ENCODE measurements at regions not wholly inside any gene's neighbourhood (a gene's known extent, or its start where the extent isn't known, plus 50 kb on each side); places are given as distances from the start of the nearest gene placed in this dataset.
A peak's percentile ranks its signal among the peaks of the same experiment; 100 is the strongest.
"Not testable (repeated sequence)": the region's sequence is repeated elsewhere in the genome, so short reads cannot be mapped to it uniquely, and the experiment has no call there.

- no peaks in the 10 kb centered on the region for H3K36me3 Mint-ChIP-seq
- H3K4me1 ChIP-seq (ENCODE audit: control insufficient read depth, insufficient read depth, low read length, poor library complexity, severe bottlenecking), result no peaks in the 10 kb centered on the region
- no peaks in the 10 kb centered on the region for H3K27me3 Mint-ChIP-seq
- H3K27ac ChIP-seq (ENCODE audit: insufficient read depth, low read length, poor library complexity, severe bottlenecking), result no peak overlapping the region
- H3K4me3 Mint-ChIP-seq, result peak overlapping the region in 1 of 4 donors; percentile 21
- peaks cover 0 to 8% (median 3%) of the 10 kb centered on the region in 7 donors for H3K9me3 Mint-ChIP-seq
- H3K36me3 ChIP-seq (ENCODE audit: control insufficient read depth, insufficient read depth, low read length), result no peaks in the 10 kb centered on the region
- no peak for ATAC-seq (ENCODE audit: low read depth in 2 of 2)
- peaks cover 0 to 3% of the 10 kb centered on the region in 2 experiments for H3K9me3 ChIP-seq (ENCODE audit: control insufficient read depth in 2 of 2, low read length in 2 of 2)
- peak in 1 of 3 donors; percentile 56 for DNase-seq
- H3K27me3 ChIP-seq (ENCODE audit: control insufficient read depth, insufficient read depth, low read length), result no peaks in the 10 kb centered on the region
- no peak overlapping the region for H3K4me3 ChIP-seq (ENCODE audit: low read depth, low read length)
- H3K4me1 Mint-ChIP-seq, result peaks cover 0 to 18% (median 8%) of the 10 kb centered on the region in 4 donors
- H3K27ac Mint-ChIP-seq, result peak overlapping the region in 2 of 3 donors; percentile 47 to 53
These were observed 998.3 kb downstream of the GATA3 start for GRCh38 chr10:9052767-9053166.

GRCh38 chr10:9056521-9056920 is 1002.0 kb downstream of the GATA3 start:
- Mint-ChIP-seq H3K27ac (no peak overlapping the region), H3K36me3 (no peaks in the 10 kb centered on the region), H3K4me3 (no peak overlapping the region), H3K4me1 (peaks cover 5 to 36% (median 19%) of the 10 kb centered on the region in 4 donors), H3K9me3 (peaks cover 0 to 8% (median 2%) of the 10 kb centered on the region in 7 donors), H3K27me3 (no peaks in the 10 kb centered on the region)
- no peak for DNase-seq
- ATAC-seq (ENCODE audit: low read depth in 2 of 2), result no peak
- H3K4me3 ChIP-seq (ENCODE audit: low read depth, low read length), result no peak overlapping the region
- no peaks in the 10 kb centered on the region for H3K27me3 ChIP-seq (ENCODE audit: control insufficient read depth, insufficient read depth, low read length)
- H3K36me3 ChIP-seq (ENCODE audit: control insufficient read depth, insufficient read depth, low read length), result no peaks in the 10 kb centered on the region
- no peak overlapping the region for H3K27ac ChIP-seq (ENCODE audit: insufficient read depth, low read length, poor library complexity, severe bottlenecking)
- H3K4me1 ChIP-seq (ENCODE audit: control insufficient read depth, insufficient read depth, low read length, poor library complexity, severe bottlenecking), result peaks cover 7% of the 10 kb centered on the region
- H3K9me3 ChIP-seq (ENCODE audit: control insufficient read depth in 2 of 2, low read length in 2 of 2), result peaks cover 0 to 3% of the 10 kb centered on the region in 2 experiments

GRCh38 chr10:9057293-9057692 is 1002.8 kb downstream of the GATA3 start:
- not testable (repeated sequence) for H3K9me3 ChIP-seq (ENCODE audit: control insufficient read depth in 2 of 2, low read length in 2 of 2); H3K36me3 Mint-ChIP-seq; H3K36me3 ChIP-seq (ENCODE audit: control insufficient read depth, insufficient read depth, low read length); H3K27me3 ChIP-seq (ENCODE audit: control insufficient read depth, insufficient read depth, low read length); ATAC-seq (ENCODE audit: low read depth in 2 of 2); H3K4me3 Mint-ChIP-seq; H3K27me3 Mint-ChIP-seq; H3K9me3 Mint-ChIP-seq; DNase-seq; H3K27ac ChIP-seq (ENCODE audit: insufficient read depth, low read length, poor library complexity, severe bottlenecking); H3K4me1 ChIP-seq (ENCODE audit: control insufficient read depth, insufficient read depth, low read length, poor library complexity, severe bottlenecking); H3K4me3 ChIP-seq (ENCODE audit: low read depth, low read length)
- Mint-ChIP-seq H3K4me1 (peaks cover 5 to 31% (median 18%) of the 10 kb centered on the region in 4 donors), H3K27ac (peak overlapping the region in 1 of 3 donors; percentile 42)

- peak overlapping the region; percentile 67 for H3K4me3 ChIP-seq (ENCODE audit: low read depth, low read length)
- Mint-ChIP-seq H3K27me3 (no peaks in the 10 kb centered on the region), H3K9me3 (peaks cover 0 to 4% (median 2%) of the 10 kb centered on the region in 7 donors), H3K36me3 (no peaks in the 10 kb centered on the region), H3K4me1 (peaks cover 5 to 22% (median 12%) of the 10 kb centered on the region in 4 donors), H3K27ac (peak overlapping the region in 1 of 3 donors; percentile 30), H3K4me3 (peak overlapping the region in 3 of 4 donors; percentile 62 to 91 (median 80))
- ATAC-seq (ENCODE audit: low read depth in 2 of 2), result peak; percentile 42 to 53
- no peak overlapping the region for H3K27ac ChIP-seq (ENCODE audit: insufficient read depth, low read length, poor library complexity, severe bottlenecking)
- H3K4me1 ChIP-seq (ENCODE audit: control insufficient read depth, insufficient read depth, low read length, poor library complexity, severe bottlenecking), result peaks cover 7% of the 10 kb centered on the region
- DNase-seq, result peak in 2 of 3 donors; percentile 11 to 18
- H3K9me3 ChIP-seq (ENCODE audit: control insufficient read depth in 2 of 2, low read length in 2 of 2), result no peaks in the 10 kb centered on the region
- H3K36me3 ChIP-seq (ENCODE audit: control insufficient read depth, insufficient read depth, low read length), result no peaks in the 10 kb centered on the region
- no peaks in the 10 kb centered on the region for H3K27me3 ChIP-seq (ENCODE audit: control insufficient read depth, insufficient read depth, low read length)
These were observed 1005.8 kb downstream of the GATA3 start for GRCh38 chr10:9060314-9060713.

- Mint-ChIP-seq H3K4me1 (peaks cover 5 to 22% (median 12%) of the 10 kb centered on the region in 4 donors), H3K27me3 (no peaks in the 10 kb centered on the region), H3K36me3 (no peaks in the 10 kb centered on the region), H3K27ac (peak overlapping the region in 1 of 3 donors; percentile 30), H3K4me3 (no peak overlapping the region), H3K9me3 (peaks cover 0 to 2% (median 0%) of the 10 kb centered on the region in 7 donors)
- ATAC-seq (ENCODE audit: low read depth in 2 of 2) (no peak), DNase-seq (no peak)
- peaks cover 7% of the 10 kb centered on the region for H3K4me1 ChIP-seq (ENCODE audit: control insufficient read depth, insufficient read depth, low read length, poor library complexity, severe bottlenecking)
- H3K4me3 ChIP-seq (ENCODE audit: low read depth, low read length), result no peak overlapping the region
- H3K27ac ChIP-seq (ENCODE audit: insufficient read depth, low read length, poor library complexity, severe bottlenecking), result no peak overlapping the region
- no peaks in the 10 kb centered on the region for H3K9me3 ChIP-seq (ENCODE audit: control insufficient read depth in 2 of 2, low read length in 2 of 2)
- H3K36me3 ChIP-seq (ENCODE audit: control insufficient read depth, insufficient read depth, low read length), result no peaks in the 10 kb centered on the region
- no peaks in the 10 kb centered on the region for H3K27me3 ChIP-seq (ENCODE audit: control insufficient read depth, insufficient read depth, low read length)
These were observed 1007.4 kb downstream of the GATA3 start for GRCh38 chr10:9061871-9062270.

GRCh38 chr10:9066152-9066551 is 1011.7 kb downstream of the GATA3 start:
- Histone ChIP-seq H3K27ac (ENCODE audit: insufficient read depth, low read length, poor library complexity, severe bottlenecking) (no peak overlapping the region), H3K4me3 (ENCODE audit: low read depth, low read length) (no peak overlapping the region), H3K4me1 (ENCODE audit: control insufficient read depth, insufficient read depth, low read length, poor library complexity, severe bottlenecking) (no peaks in the 10 kb centered on the region), H3K27me3 (ENCODE audit: control insufficient read depth, insufficient read depth, low read length) (no peaks in the 10 kb centered on the region), H3K9me3 (ENCODE audit: control insufficient read depth in 2 of 2, low read length in 2 of 2) (no peaks in the 10 kb centered on the region), H3K36me3 (ENCODE audit: control insufficient read depth, insufficient read depth, low read length) (no peaks in the 10 kb centered on the region)
- no peaks in the 10 kb centered on the region for H3K27me3 Mint-ChIP-seq
- peaks cover 0 to 2% (median 0%) of the 10 kb centered on the region in 7 donors for H3K9me3 Mint-ChIP-seq
- no peak for ATAC-seq (ENCODE audit: low read depth in 2 of 2)
- DNase-seq, result no peak
- H3K36me3 Mint-ChIP-seq, result no peaks in the 10 kb centered on the region
- H3K27ac Mint-ChIP-seq, result no peak overlapping the region
- H3K4me1 Mint-ChIP-seq, result peaks cover 0 to 10% (median 5%) of the 10 kb centered on the region in 4 donors
- no peak overlapping the region for H3K4me3 Mint-ChIP-seq

- Histone ChIP-seq H3K27ac (ENCODE audit: insufficient read depth, low read length, poor library complexity, severe bottlenecking) (no peak overlapping the region), H3K4me1 (ENCODE audit: control insufficient read depth, insufficient read depth, low read length, poor library complexity, severe bottlenecking) (no peaks in the 10 kb centered on the region), H3K36me3 (ENCODE audit: control insufficient read depth, insufficient read depth, low read length) (no peaks in the 10 kb centered on the region), H3K4me3 (ENCODE audit: low read depth, low read length) (no peak overlapping the region), H3K27me3 (ENCODE audit: control insufficient read depth, insufficient read depth, low read length) (no peaks in the 10 kb centered on the region), H3K9me3 (ENCODE audit: control insufficient read depth in 2 of 2, low read length in 2 of 2) (no peaks in the 10 kb centered on the region)
- H3K36me3 Mint-ChIP-seq, result no peaks in the 10 kb centered on the region
- no peaks in the 10 kb centered on the region for H3K27me3 Mint-ChIP-seq
- no peak overlapping the region for H3K4me3 Mint-ChIP-seq
- DNase-seq, result no peak
- H3K9me3 Mint-ChIP-seq, result peaks cover 0 to 2% (median 0%) of the 10 kb centered on the region in 7 donors
- no peak overlapping the region for H3K27ac Mint-ChIP-seq
- H3K4me1 Mint-ChIP-seq, result peaks cover 0 to 4% (median 0%) of the 10 kb centered on the region in 4 donors
- no peak for ATAC-seq (ENCODE audit: low read depth in 2 of 2)
These were observed 1013.5 kb downstream of the GATA3 start for GRCh38 chr10:9068003-9068402.

GRCh38 chr10:9069136-9069535 is 1014.6 kb downstream of the GATA3 start:
- ATAC-seq (ENCODE audit: low read depth in 2 of 2) (no peak), DNase-seq (no peak)
- Histone ChIP-seq H3K4me1 (ENCODE audit: control insufficient read depth, insufficient read depth, low read length, poor library complexity, severe bottlenecking) (no peaks in the 10 kb centered on the region), H3K9me3 (ENCODE audit: control insufficient read depth in 2 of 2, low read length in 2 of 2) (no peaks in the 10 kb centered on the region), H3K4me3 (ENCODE audit: low read depth, low read length) (no peak overlapping the region), H3K36me3 (ENCODE audit: control insufficient read depth, insufficient read depth, low read length) (no peaks in the 10 kb centered on the region), H3K27me3 (ENCODE audit: control insufficient read depth, insufficient read depth, low read length) (no peaks in the 10 kb centered on the region), H3K27ac (ENCODE audit: insufficient read depth, low read length, poor library complexity, severe bottlenecking) (no peak overlapping the region)
- Mint-ChIP-seq H3K9me3 (peaks cover 0 to 2% (median 0%) of the 10 kb centered on the region in 7 donors), H3K36me3 (no peaks in the 10 kb centered on the region), H3K4me3 (peak overlapping the region in 1 of 4 donors; percentile 65), H3K27me3 (no peaks in the 10 kb centered on the region), H3K4me1 (peaks cover 0 to 4% (median 0%) of the 10 kb centered on the region in 4 donors), H3K27ac (no peak overlapping the region)
